HG02759 (cell line): ENCODE measurements at regions not wholly inside any gene's neighbourhood (a gene's known extent, or its start where the extent isn't known, plus 50 kb on each side); places are given as distances from the start of the nearest gene placed in this dataset.
"Not testable (repeated sequence)": the region's sequence is repeated elsewhere in the genome, so short reads cannot be mapped to it uniquely, and the experiment has no call there.

ENCODE experiments used
- ATAC-seq: cut with Tn5 transposase; IDR thresholded peaks from one replicate; pipeline ENCODE4 v1.9.1; 2021; ENCODE audit warnings: mild to moderate bottlenecking, moderate library complexity; ENCODE audit not compliant: unreplicated experiment

DNA sequence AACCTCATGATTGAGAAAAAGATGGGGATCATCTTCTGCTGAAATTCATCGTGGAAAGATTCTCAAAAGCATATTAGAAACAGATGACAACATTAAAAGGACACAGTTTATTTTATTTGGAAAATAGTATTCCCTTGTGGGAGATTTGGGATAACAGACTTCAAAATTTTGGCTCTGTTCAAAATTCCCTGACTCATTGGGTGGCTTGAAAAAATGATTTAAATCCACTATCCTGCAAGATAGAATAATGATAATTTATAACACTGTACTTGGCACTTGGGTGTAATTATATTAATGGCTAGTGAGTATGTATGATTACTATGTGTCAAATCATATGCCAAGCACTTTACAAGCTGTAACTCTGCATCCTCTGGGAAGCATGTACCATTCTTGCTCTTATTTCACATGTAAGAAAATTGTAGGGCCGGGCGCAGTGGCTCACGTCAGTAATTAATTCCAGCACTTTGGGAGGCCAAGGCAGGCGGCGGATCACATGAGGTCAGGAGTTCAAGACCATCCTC, 128.8 kb downstream of the LMNTD1 start:
- ATAC-seq, result no peak

DNA sequence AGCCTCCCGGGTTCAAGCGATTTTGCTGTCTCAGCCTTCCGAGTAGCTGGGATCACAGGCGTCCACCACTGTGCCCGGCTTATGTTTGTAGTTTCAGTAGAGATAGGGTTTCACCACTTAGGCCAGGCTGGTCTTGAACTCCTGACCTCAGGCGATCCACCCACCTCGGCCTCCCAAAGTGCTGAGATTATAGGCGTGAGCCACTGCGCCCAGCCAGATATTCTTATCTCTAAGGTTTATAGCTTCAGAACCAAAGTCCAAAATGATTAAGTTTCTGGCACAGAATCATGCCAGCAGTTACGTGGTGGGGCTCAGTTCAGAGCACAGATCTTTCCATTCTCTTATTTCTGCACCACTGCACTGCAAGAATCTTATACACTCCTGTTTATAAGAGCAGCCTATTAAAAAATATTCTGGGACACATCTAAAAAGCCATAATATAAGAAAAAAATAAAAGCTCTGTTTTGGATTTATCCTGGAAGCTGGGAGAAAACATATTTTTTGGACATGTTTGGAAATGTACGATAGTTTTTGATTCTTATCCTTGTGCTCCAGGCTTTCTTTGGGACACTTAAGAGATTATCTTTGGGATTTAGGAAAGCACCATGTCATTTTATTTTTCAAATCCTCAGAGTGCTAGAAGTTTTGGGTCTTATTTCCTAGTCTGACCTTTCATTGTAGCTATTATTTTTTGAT, 129.6 kb downstream of the LMNTD1 start:
- ATAC-seq, result no peak

DNA sequence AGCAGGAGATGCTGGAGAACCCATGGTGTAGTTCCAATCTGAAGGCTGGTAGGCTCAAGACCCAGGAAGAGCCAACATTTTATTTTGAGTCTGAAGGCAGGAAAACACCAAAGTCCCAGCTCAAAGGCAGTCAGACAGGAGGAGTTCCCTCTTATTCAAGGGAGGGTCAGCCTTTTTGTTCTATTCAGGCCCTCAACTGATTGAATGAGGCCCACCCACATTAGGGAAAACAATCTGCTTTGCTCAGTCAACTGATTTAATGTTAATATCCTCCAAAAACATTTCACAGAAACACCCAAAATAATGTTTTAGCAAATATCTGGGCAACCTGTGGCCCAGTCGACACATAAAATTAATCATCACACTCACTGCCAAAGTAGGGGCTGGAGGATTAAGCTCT, 130.8 kb downstream of the LMNTD1 start:
- ATAC-seq, result no peak

DNA sequence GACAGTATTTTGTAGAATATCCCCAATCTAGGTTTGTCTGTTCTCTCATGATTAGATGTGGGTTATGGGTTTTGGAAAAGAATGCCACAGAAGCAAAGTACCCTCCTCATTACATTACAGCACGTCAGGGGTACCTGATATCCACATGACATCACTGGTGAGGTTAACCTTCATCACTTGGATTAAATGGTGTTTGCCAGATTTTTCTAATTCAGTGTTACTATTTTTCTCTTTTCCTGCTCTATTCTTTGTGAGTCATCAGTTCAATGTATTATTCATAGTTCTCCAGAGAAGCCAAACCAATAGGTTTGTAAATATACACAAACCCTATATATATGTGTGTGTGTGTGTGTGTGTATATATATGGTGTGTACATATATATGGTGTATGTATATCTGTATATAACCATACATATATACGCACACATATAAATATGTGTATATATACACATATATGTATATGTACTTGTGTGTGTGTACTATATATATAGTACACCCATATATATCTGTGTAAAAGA, 131.4 kb downstream of the LMNTD1 start:
- no peak for ATAC-seq

DNA sequence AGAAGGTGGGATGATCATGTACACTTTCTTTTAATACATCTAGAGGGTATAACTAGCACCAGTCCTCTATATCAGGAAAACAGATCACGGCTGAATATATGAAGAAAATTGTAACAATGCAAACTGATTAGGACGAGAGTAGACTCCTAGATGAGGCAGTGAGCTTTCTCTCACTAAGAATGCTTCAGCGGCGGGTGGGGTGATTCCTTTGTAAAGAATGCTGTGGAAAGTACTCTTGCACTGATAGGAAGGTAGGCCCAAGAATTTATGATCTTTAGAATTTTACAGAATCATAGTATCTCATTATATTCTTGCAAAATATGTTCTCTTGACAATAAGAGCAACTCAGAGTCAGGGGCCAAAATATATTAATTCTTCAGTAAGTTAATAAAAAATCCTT, 133.0 kb downstream of the LMNTD1 start:
- ATAC-seq, result no peak

DNA sequence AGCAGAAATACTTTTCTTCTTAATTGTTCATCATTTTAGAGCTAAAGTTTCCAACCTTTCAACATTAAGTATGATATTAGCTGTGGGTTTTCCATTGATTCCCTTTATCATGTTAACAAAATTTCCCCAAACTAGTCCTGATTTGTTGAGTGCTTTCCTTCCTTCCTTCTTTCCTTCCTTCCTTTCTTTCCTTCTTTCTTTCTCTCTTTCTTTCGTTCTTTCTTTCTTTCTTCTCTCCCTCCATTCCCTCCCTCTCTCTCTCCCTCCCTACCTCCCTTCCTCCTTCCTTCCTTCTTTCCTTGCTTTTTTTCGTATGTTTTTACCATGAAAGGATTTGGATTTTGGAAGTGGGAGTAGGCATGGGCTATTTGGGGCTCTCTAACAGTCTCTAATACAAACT, 133.5 kb downstream of the LMNTD1 start:
- no peak for ATAC-seq

DNA sequence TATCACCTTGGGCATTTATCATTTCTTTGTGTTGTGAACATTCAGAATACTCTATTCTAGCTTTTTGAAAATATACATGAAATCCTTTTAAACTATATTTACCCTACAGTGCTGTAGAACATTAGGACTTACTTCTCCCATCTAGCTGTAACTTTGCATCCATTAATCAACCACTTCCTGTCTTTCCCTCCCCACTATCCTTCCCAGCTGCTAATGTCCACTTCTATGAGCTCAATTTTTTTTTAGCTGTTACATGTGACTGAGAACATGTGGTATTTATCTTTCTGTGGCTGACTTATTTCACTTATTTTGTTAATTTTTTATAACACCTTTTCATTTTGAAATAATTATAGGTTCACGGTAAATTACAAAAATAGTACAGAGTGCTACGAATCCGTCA, 136.0 kb downstream of the LMNTD1 start:
- no peak for ATAC-seq

DNA sequence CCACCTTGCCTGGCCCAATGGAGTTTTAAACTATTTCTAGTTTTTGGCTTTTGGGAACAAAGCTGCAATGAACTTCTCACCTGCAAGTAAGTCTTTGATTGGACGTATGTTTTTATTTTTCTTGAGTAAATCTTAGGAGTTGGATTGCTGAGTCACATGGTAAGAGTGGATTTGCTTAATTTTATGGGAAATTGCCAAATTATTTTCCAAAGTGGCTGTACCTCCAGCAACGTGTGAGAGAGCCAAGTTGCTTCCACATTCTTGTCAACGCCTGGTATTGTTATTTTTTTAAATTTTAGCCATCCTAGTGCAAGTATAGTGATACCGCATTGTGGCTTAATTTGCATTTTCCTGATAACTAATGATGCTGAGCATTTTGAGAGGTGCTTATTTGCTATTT, 136.6 kb downstream of the LMNTD1 start:
- no peak for ATAC-seq

DNA sequence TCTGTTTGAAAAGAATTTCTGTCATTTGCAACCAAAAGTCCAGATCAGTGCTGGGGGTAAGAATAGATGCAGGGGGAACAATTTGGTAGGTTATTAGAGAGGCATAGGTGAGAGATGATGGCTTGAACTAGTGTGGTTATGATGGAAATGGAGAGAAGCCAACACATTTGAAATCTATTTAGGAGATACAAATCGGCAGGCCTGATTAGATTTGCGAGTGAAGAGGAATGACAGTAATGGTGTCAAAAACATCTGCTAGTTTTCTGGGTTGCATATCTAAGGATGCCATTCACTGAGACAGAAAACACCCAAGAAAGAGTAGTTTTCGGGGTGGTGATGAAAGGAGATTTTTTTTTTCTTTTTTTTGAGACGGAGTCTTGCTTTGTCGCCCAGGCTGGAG, 138.1 kb downstream of the LMNTD1 start:
- no peak for ATAC-seq

DNA sequence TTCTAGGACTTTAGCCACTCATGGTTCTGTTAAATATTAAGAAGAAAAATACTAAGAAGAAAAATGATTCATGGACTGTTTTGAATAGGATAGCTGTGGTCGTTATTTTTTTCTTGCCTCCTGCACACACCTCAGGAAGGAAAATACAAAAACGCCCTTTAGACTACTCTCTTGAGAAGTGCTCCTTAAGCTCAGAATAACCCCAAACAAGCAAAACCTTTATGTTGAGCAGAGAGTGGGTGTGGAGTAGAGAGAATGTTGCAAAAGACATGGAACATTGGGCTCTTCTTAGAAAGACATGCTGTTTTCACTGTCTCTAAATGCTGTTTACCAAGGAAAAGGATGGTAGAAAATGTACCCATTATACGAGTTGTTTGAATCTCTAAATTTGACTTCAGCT, 140.3 kb downstream of the LMNTD1 start:
- ATAC-seq, result no peak

DNA sequence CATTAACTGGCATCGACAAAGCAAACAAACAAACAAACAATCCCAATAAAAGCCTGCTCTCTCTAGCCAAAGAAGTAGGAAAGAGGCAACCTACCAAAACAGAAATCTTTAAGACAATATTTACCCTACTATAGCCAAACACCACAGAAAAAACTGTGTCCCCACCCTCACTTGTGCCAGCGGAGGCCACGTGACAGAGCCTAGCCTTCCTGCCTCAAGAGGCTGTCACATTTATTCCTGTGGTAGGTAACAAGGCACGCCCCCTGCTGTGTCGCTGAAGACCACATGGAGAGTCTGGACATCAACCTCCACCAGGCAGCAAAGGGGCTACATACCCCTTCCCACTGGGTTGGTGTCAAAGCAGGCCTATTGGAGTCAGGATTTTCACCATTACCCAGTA, 148.1 kb downstream of the LMNTD1 start:
- ATAC-seq, result no peak

DNA sequence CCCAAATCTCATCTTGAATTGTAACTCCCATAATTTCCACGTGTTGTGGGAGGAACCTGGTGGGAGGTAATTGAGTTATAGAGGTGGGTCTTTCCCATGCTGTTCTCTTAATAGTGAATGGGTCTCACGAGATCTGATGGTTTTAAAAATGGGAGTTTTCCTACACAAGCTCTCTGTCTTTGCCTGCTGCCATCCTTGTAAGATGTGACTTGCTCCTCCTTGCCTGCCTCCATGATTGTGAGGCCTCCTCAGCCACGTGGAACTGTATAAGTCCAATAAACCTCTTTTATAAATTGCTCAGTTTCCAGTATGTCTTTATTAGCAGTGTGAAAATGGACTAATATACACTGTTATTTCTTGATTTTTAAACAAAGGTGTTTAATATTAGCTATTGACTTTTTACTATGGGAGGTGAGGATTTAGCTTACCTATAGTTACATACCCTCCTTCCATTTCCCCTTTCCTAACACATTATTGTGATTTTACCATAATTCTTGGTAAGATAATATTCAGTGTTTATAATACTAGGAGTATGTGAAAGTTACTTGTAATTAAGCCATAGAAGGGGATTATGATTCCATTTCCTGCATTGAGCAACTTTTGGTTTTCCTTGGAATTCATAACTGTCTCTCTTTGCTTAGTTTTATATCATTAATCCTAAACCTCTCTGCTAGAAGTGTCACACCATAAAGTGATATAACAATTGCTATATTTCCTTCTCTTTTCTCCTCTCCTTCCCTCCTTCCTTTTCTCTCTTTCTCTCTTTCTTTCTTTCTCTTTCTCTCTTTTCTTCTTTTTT, 151.0 kb upstream of the KRAS start:
- ATAC-seq, result no peak

DNA sequence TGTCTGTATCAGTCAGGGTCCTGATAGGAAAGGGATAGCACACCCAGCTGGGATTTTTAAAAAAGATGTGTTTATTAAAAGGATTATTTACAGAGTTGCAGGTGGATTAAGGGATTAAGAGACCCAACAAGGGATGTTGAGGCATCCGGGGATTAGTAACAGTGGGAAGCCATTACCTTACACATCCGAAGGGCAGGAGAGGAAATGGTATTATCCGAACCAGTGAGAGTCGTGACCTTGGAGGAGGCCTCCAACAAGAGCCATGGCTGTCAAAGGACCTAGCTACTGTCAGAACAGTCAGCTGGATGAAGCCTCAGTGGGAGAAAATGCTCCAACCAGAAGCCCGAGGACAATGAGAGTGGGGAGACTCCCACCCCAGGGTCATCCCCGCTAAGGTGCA, 146.3 kb upstream of the KRAS start:
- no peak for ATAC-seq

DNA sequence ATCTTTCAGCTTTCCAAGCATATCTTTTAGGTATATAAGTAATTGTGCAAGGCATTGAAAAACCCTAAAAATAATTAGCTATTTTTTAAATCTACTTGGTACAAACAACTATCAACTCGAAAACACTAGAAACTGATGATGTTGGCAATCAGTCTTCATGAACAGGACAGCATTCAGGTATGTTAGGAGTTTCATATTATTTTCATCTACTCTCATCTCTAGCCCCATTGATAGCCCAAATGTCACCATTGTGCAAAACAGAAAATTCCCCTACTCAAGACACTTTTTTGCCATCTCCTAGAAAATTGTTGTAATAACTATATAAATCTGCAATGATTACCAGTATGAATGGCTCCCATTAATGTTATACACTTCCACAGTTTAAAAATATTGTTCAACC, 144.5 kb upstream of the KRAS start:
- no peak for ATAC-seq

DNA sequence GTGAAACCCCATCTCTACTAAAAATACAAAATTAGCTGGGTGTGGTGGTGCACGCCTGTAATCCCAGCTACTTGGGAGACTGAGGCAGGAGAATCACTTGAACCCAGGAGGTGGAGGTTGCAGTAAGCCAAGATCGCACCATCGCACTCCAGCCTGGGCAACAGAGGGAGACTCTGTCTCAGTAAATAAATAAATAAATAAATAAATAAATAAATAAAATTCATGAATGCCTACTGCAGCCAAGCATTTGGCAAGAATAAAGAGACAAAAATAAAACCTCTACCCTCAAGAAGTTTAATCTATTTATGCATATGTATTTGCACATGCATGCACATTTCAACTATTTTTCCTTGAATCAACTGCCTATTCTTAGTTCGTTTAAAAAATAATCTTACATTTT, 144.0 kb upstream of the KRAS start:
- ATAC-seq, result not testable (repeated sequence)

DNA sequence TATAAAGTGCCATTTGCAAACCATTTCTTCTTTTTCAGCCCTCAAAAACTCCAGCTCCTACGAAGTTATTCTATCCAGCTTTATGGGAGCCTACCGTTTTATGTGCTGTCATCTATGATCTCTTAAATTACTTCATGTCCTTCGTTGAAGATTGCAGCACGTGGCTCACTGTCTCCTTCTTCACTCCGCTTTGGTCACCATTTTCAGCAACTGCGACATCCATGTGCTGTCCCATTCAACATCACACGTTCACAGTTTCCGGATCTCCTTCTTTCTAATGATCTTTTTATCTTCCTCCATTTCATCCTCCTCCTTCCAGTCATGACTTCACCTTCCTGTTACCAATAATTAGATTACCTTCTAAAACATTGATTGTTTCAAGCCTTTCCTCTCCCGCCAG, 143.3 kb upstream of the KRAS start:
- ATAC-seq, result no peak

DNA sequence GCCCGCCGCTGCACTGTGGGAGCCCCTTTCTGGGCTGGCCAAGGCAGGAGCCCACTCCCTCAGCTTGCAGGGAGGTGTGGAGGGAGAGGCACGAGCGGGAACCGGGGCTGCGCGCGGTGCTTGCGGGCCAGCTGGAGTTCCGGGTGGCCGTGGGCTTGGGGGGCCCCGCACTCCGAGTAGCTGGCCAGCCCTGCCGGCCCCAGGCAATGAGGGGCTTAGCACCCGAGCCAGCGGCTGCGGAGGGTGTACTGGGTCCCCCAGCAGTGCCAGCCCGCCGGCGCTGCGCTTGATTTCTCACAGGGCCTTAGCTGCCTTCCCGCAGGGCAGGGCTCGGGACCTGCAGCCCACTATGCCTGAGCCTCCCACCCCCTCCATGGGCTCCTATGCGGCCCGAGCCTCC, 140.6 kb upstream of the KRAS start:
- not testable (repeated sequence) for ATAC-seq

DNA sequence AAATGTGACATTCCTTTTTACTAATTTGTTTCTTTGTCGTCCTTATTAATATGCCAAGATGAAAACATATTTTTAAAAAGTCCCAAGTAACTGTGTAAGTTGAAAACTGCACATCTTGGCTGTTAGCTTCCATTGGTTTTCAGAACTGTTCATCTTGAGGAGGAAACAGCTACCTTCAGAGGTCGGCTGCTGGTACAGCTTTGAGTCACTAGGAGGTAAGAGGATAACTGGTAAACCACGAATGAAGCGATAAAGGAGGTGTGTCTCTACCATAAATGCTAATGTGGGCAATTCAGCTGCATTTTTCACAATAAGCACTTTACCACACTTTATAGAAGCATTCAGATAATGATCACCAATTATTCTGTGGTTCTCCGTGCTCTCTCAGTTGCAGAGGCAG, 137.5 kb upstream of the KRAS start:
- no peak for ATAC-seq

DNA sequence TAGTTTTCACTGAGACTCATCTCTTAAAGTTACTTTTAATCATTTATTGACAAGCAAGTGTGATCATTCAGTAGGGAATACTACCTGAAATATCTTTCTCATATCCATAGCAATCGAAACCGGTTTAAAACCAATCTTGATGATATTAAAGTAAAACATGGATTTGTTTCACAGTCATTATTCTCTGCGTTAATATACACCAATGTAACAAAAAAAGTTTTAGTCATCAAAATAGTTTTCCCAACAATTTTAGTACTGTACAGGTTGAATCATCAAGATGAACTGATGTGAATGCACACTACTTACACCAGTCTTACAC, 137.0 kb upstream of the KRAS start:
- ATAC-seq, result no peak

DNA sequence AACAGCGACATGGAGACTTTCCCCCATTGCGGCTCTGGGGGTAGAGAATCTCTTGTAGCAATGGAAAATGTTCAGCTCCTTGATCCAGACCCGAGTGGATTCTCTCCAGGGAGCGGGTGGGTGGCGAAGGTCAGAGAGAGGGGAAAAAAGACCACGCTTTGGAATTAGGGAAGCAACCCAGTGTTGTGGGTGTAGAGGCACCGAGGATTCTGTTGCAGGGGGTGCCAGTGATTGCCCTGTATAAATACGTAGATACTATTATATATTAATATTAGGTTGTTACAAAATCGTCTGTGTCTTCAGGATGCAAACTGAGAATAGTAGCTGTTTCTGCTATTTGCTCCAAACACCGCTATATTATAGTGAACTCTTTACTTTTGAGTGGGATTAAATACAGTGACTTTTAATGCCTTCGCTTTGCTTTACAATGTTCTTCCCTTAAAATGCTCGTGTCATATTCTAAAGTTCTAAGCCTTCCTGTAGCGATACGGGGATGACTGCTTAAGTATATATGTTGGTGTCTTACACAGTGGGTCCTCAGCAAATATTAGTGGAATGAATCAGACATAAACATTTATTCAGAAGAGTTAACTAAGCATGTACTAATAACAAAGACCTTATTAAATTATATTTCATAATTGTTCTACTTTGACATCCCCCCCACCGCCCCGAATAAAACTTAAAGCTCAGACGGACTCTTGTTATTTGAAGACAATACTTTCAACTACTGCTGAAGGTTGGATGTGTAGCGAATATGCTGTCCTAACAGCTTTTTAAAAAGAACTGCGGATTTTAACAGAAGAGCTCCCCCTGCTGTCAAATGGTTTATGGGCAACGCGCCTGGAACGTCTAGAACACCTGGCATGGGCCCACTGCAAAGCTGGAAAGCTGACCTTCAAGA, 136.4 kb upstream of the KRAS start:
- ATAC-seq, result peak; percentile 23

DNA sequence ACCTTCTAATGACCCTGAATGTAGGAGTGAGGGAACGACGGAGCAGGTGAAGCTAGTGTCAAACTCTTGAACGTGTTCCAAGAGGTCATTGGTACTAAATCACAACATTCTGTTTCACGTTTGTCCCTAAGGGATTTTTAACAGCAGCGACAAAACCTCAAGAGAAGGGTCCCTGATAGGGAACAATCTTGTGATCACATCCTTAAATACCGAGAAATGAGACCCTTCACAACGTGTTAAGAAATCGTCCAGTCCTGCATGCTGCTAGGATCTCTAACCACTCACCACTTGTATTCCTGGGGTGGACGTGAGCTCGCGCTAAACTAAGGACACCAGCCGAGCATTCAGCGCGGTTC, 134.1 kb upstream of the KRAS start:
- ATAC-seq, result no peak
